Neural crest cell (in vitro differentiated cells): ENCODE measurements at regions not wholly inside any gene's neighbourhood (a gene's known extent, or its start where the extent isn't known, plus 50 kb on each side); places are given as distances from the start of the nearest gene placed in this dataset.

Experiments used
- DNase-seq: peaks from one replicate; pipeline ENCODE4 v3.0.0; 2021; ENCODE audit warnings: low read depth, mixed read lengths, low spot score
- H3K27ac Mint-ChIP-seq: one replicate; pipeline ENCODE4 v1.8.0; 2021; ENCODE audit warnings: mild to moderate bottlenecking, mixed read lengths; ENCODE audit not compliant: unreplicated experiment
- H3K27me3 Mint-ChIP-seq: 2 replicates; pipeline ENCODE4 v1.8.0; 2021; ENCODE audit warnings: low read depth, mild to moderate bottlenecking, mixed read lengths
- H3K36me3 Mint-ChIP-seq: 2 replicates; pipeline ENCODE4 v1.8.0; 2021; ENCODE audit warnings: low read depth, mild to moderate bottlenecking, mixed read lengths
- H3K4me1 Mint-ChIP-seq: 2 replicates; pipeline ENCODE4 v1.8.0; 2021; ENCODE audit warnings: mixed read lengths
- H3K4me3 Mint-ChIP-seq: one replicate; pipeline ENCODE4 v1.8.0; 2021; ENCODE audit warnings: mild to moderate bottlenecking, mixed read lengths
- H3K9me3 Mint-ChIP-seq: 2 replicates; pipeline ENCODE4 v1.8.0; 2021; ENCODE audit warnings: mixed read lengths
- CTCF ChIP-seq: fragments of 200-600 bp; sonication (generic); conservative IDR thresholded peaks from 2 replicates; pipeline ENCODE4 v1.5.0; 2021; ENCODE audit warnings: antibody characterized with exemption, mild to moderate bottlenecking

DNA sequence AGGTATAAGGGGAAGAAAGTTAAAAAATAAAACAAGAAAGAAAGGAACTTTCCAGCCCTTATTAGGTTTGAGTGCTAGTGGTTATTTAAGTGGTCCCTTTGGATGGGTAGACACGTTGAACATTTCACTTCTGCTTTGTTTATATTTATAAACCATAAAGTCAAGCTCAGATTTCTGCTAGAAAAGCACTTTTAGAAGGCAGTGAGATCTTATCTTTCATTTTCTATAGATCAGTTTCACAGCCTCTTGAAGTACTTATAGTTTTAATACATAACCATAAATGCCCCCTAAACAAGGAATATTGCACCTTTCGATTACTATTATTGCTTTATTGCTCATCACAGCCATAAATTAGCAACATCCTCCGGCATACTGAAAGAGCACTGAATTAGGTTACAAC, 446.8 kb upstream of the PLXNA2 start:
- H3K4me3 Mint-ChIP-seq, result no peak overlapping the region
- H3K36me3 Mint-ChIP-seq, result no peaks in the 10 kb centered on the region
- H3K27ac Mint-ChIP-seq, result no peak overlapping the region
- H3K9me3 Mint-ChIP-seq, result peaks cover 7% of the 10 kb centered on the region
- TF ChIP-seq CTCF, result no peak
- no peaks in the 10 kb centered on the region for H3K27me3 Mint-ChIP-seq
- H3K4me1 Mint-ChIP-seq, result no peaks in the 10 kb centered on the region
- no peak for DNase-seq

GRCh38 chr1:208709981-208710380, 465.8 kb upstream of the PLXNA2 start:
- Mint-ChIP-seq H3K27me3 (no peaks in the 10 kb centered on the region), H3K4me1 (no peaks in the 10 kb centered on the region), H3K4me3 (no peak overlapping the region), H3K27ac (no peak overlapping the region), H3K9me3 (peaks cover 5% of the 10 kb centered on the region), H3K36me3 (no peaks in the 10 kb centered on the region)
- no peak for TF ChIP-seq CTCF
- DNase-seq, result no peak

- peaks cover 6% of the 10 kb centered on the region for H3K9me3 Mint-ChIP-seq
- H3K4me3 Mint-ChIP-seq, result no peak overlapping the region
- H3K4me1 Mint-ChIP-seq, result peaks cover 18% of the 10 kb centered on the region
- no peaks in the 10 kb centered on the region for H3K36me3 Mint-ChIP-seq
- no peak for DNase-seq
- H3K27me3 Mint-ChIP-seq, result no peaks in the 10 kb centered on the region
- no peak for TF ChIP-seq CTCF
- no peak overlapping the region for H3K27ac Mint-ChIP-seq
Observed at GRCh38 chr1:208714323-208714722, 470.1 kb upstream of the PLXNA2 start.

GRCh38 chr1:208717525-208717924, 473.3 kb upstream of the PLXNA2 start:
- no peak for DNase-seq
- no peak for TF ChIP-seq CTCF
- Mint-ChIP-seq H3K27ac (no peak overlapping the region), H3K9me3 (peaks cover 13% of the 10 kb centered on the region), H3K4me3 (no peak overlapping the region), H3K27me3 (no peaks in the 10 kb centered on the region), H3K36me3 (peaks cover 8% of the 10 kb centered on the region), H3K4me1 (peaks cover 18% of the 10 kb centered on the region)

DNA sequence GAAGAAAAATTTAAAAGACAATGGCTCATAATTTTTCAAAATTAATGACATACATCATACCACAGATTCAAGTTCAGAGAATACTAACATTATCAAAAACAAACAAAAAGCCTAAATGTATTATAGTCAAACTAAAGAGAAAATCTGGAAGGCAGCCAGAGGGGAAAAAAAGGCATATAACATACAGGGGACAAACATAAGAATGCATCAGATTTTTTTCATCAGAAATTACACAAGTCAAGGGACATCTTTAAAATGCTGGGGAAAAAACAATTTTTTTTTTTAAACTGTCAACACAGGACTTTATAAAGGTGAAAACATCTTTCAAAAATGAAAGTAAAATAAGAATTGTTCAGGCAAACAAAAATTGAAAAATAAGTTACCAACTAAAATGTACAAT, 478.4 kb upstream of the PLXNA2 start:
- peaks cover 12% of the 10 kb centered on the region for H3K36me3 Mint-ChIP-seq
- no peak for DNase-seq
- H3K27me3 Mint-ChIP-seq, result no peaks in the 10 kb centered on the region
- TF ChIP-seq CTCF, result no peak
- H3K4me1 Mint-ChIP-seq, result peaks cover 14% of the 10 kb centered on the region
- no peak overlapping the region for H3K27ac Mint-ChIP-seq
- no peak overlapping the region for H3K4me3 Mint-ChIP-seq
- peaks cover 22% of the 10 kb centered on the region for H3K9me3 Mint-ChIP-seq

GRCh38 chr1:208724079-208724478, 479.9 kb upstream of the PLXNA2 start:
- Mint-ChIP-seq H3K4me1 (peaks cover 1% of the 10 kb centered on the region), H3K9me3 (peaks cover 20% of the 10 kb centered on the region), H3K27ac (no peak overlapping the region), H3K36me3 (peaks cover 12% of the 10 kb centered on the region), H3K27me3 (no peaks in the 10 kb centered on the region), H3K4me3 (no peak overlapping the region)
- no peak for DNase-seq
- TF ChIP-seq CTCF, result no peak
